A549 (cell line): ENCODE measurements at regions not wholly inside any gene's neighbourhood (a gene's known extent, or its start where the extent isn't known, plus 50 kb on each side); places are given as distances from the start of the nearest gene placed in this dataset.

Experiments
- EP300 ChIP-seq, 2 experiments: fragments of >200 bp; sonication (Bioruptor Twin); formaldehyde crosslinking; IDR thresholded peaks; 2 replicates in 1 of 2; 3 replicates in 1 of 2; pipeline ENCODE4 v1.6.1; 2016 to 2017
- JUN ChIP-seq, 2 experiments: fragments of >200 bp; sonication (Bioruptor Twin); formaldehyde crosslinking; IDR thresholded peaks; 2 replicates in 1 of 2; 3 replicates in 1 of 2; pipeline ENCODE4 v1.6.1; 2016 to 2017
- MAX ChIP-seq: IDR thresholded peaks from 2 replicates; pipeline ENCODE4 v1.6.1; 2012
- MYC ChIP-seq: IDR thresholded peaks from 2 replicates; pipeline ENCODE4 v1.6.1; 2012; ENCODE audit warnings: mild to moderate bottlenecking, inconsistent platforms, low read length, improper control_type of control experiment, borderline replicate concordance
- RAD21 ChIP-seq, 2 experiments: fragments of >200 bp in 1 of 2; sonication (Bioruptor Twin) in 1 of 2; formaldehyde crosslinking in 1 of 2; IDR thresholded peaks in 1 of 2; conservative IDR thresholded peaks in 1 of 2; 2 replicates in 1 of 2; 3 replicates in 1 of 2; pipeline ENCODE4 v1.6.1; 2012 to 2018; ENCODE audit warnings: inconsistent platforms in 1 of 2
- RCOR1 ChIP-seq: fragments of 150-350 bp; IDR thresholded peaks from 2 replicates; pipeline ENCODE4 v1.6.1; 2014; ENCODE audit warnings: antibody characterized with exemption, low read length, low read depth
- RFX5 ChIP-seq: fragments of 450-650 bp; IDR thresholded peaks from 2 replicates; pipeline ENCODE4 v1.7.1; 2014; ENCODE audit warnings: antibody characterized with exemption, mild to moderate bottlenecking, moderate library complexity
- ZC3H11A ChIP-seq: fragments of 450-650 bp; IDR thresholded peaks from 2 replicates; pipeline ENCODE4 v1.6.1; 2014; ENCODE audit warnings: antibody characterized with exemption, mild to moderate bottlenecking
- TF ChIP-seq, protein P1 (sequence below): fragments of >200 bp; sonication (Bioruptor Twin); formaldehyde crosslinking; IDR thresholded peaks from 3 replicates; pipeline ENCODE4 v1.5.1; 2016

DNA sequence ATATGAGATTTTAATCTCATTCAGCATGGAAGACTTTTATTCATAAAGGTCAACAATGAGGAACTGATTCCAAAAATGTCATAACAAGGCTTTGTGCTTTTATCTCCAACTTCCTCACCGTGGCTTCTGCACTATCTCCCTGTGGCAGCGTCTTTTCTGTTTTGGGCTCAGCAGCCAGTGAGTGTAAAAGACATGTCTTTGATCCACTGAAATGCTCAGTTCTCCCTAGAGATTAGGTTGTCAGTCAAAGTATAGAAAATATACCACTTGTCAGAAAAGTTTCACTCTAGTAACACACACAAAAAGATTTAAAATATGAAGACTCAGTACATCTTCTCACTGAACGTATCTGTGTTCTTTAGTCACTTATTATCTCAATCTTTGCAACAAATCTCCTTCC lies 901.8 kb upstream of the ZWINT start:
- TF ChIP-seq MYC = no peak
- no peak for TF ChIP-seq MAX
- TF ChIP-seq, protein P1, sequence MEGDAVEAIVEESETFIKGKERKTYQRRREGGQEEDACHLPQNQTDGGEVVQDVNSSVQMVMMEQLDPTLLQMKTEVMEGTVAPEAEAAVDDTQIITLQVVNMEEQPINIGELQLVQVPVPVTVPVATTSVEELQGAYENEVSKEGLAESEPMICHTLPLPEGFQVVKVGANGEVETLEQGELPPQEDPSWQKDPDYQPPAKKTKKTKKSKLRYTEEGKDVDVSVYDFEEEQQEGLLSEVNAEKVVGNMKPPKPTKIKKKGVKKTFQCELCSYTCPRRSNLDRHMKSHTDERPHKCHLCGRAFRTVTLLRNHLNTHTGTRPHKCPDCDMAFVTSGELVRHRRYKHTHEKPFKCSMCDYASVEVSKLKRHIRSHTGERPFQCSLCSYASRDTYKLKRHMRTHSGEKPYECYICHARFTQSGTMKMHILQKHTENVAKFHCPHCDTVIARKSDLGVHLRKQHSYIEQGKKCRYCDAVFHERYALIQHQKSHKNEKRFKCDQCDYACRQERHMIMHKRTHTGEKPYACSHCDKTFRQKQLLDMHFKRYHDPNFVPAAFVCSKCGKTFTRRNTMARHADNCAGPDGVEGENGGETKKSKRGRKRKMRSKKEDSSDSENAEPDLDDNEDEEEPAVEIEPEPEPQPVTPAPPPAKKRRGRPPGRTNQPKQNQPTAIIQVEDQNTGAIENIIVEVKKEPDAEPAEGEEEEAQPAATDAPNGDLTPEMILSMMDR = no peak
- no peak for TF ChIP-seq JUN (IDR thresholded peaks at IDR 0.05)
- no peak for TF ChIP-seq EP300 (IDR thresholded peaks at IDR 0.05)
- no peak for TF ChIP-seq RCOR1
- TF ChIP-seq RAD21 (conservative IDR thresholded peaks at IDR 0.05 in 1 of 2, IDR thresholded peaks at IDR 0.05 in 1 of 2) = no peak
- no peak for TF ChIP-seq ZC3H11A
- no peak for TF ChIP-seq RFX5
